Medulla oblongata (tissue), 1 donor: ENCODE measurements at regions not wholly inside any gene's neighbourhood (a gene's known extent, or its start where the extent isn't known, plus 50 kb on each side); places are given as distances from the start of the nearest gene placed in this dataset.

Source experiments
- DNase-seq: peaks from one replicate; pipeline ENCODE4 v3.0.0-alpha.2; 2015; ENCODE audit errors: extremely low spot score

- no peak for DNase-seq
Measured at GRCh38 chr1:5475572-5475971, 516.7 kb downstream of the NPHP4 start.

GRCh38 chr1:5473268-5473667, 519.0 kb downstream of the NPHP4 start:
- DNase-seq: no peak

GRCh38 chr1:5466487-5466886, 525.7 kb downstream of the NPHP4 start:
- DNase-seq: no peak

- DNase-seq: no peak
Measured at GRCh38 chr1:5465281-5465711, 526.9 kb downstream of the NPHP4 start.

- DNase-seq: no peak
Measured at GRCh38 chr1:5464366-5464765, 527.9 kb downstream of the NPHP4 start.

GRCh38 chr1:5460974-5461373, 531.3 kb downstream of the NPHP4 start:
- DNase-seq: no peak

- DNase-seq: no peak
Measured at GRCh38 chr1:5459839-5460610, 532.2 kb downstream of the NPHP4 start.

GRCh38 chr1:5458248-5458647, 534.0 kb downstream of the NPHP4 start:
- DNase-seq: no peak

- no peak for DNase-seq
Measured at GRCh38 chr1:5456090-5456811, 536.0 kb downstream of the NPHP4 start.

- no peak for DNase-seq
Measured at GRCh38 chr1:5455651-5456050, 536.6 kb downstream of the NPHP4 start.

- DNase-seq: no peak
Measured at GRCh38 chr1:5455056-5455455, 537.2 kb downstream of the NPHP4 start.

GRCh38 chr1:5453347-5453746, 538.9 kb downstream of the NPHP4 start:
- DNase-seq: no peak

GRCh38 chr1:5451671-5452070, 540.6 kb downstream of the NPHP4 start:
- DNase-seq: no peak

- DNase-seq: no peak
Measured at GRCh38 chr1:5448486-5448885, 543.7 kb downstream of the NPHP4 start.

GRCh38 chr1:5447503-5447960, 544.7 kb downstream of the NPHP4 start:
- no peak for DNase-seq

- DNase-seq: no peak
Measured at GRCh38 chr1:5444396-5444795, 547.8 kb downstream of the NPHP4 start.

- DNase-seq: no peak
Measured at GRCh38 chr1:5436808-5437207, 555.4 kb downstream of the NPHP4 start.

- DNase-seq: no peak
Measured at GRCh38 chr1:5435414-5435813, 556.8 kb downstream of the NPHP4 start.

GRCh38 chr1:5432436-5432835, 559.8 kb downstream of the NPHP4 start:
- no peak for DNase-seq

- no peak for DNase-seq
Measured at GRCh38 chr1:5430911-5431697, 561.1 kb downstream of the NPHP4 start.

- no peak for DNase-seq
Measured at GRCh38 chr1:5430136-5430535, 562.1 kb downstream of the NPHP4 start.

GRCh38 chr1:5428351-5428750, 563.9 kb downstream of the NPHP4 start:
- no peak for DNase-seq
